AG08396 (cell line): ENCODE measurements at regions not wholly inside any gene's neighbourhood (a gene's known extent, or its start where the extent isn't known, plus 50 kb on each side); places are given as distances from the start of the nearest gene placed in this dataset.
"Not testable (repeated sequence)": the region's sequence is repeated elsewhere in the genome, so short reads cannot be mapped to it uniquely, and the experiment has no call there.

ENCODE experiments used
- DNase-seq: peaks from one replicate; pipeline ENCODE4 v3.0.0; 2012; ENCODE audit warnings: low spot score, mixed read lengths

DNA sequence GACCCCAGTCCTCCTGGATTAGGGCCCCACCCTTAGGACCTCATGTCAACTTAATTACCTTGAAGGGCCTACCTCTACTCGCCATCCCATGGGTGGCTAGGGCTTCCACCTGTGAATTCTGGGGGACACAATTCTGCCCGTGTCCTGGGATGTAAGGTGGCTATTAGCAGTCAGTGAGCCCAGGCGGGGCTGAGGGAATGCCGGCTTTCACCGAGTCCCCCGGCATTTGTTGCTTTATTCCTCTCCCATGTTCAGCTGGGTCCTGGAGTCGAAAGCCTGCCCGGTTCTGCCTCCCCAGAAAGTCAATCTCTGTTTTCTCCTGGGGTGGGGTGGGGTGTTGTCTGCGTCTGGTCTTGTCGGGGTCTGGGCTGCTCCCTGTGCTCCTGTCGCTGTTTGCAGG lies 125.6 kb downstream of the GLRX3 start:
- DNase-seq = no peak

DNA sequence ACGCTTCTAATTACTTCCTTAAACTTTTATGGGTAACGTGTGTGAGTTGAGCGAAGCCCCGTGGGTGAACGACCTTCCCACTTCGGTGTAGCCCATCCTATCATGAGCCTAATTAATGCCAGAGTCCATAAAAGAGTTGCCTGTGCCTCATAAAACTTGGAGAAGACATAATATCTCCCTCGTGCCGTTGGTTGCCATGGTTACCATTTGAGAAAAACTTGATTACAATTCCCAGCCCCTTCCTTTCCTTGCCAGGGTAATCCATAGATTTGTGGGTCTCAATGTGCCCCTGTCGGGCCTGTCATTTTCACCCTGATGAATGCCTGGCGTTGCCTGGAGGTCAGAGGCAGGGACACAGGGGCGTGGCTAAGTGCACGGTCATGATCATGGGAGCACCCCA lies 127.1 kb downstream of the GLRX3 start:
- DNase-seq = no peak

DNA sequence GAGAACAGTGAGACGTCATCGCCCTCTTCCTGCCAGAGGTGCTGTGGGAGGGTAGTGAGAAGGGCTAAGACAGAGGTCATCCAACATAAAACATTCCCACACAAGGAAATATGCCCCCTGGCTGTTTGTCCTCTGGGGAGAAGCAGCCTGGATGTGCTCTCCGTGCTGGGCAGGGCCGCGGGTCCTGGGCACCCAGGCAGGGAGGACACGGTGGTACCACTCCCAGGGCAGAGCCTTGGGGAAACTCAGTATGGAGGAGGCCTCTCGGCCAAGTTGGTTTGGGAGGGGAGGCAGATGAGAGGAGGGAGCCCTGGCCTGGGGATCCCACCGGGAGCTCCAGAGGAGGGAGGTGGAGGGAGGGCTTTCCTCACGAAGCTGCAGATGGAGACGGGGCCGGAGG lies 129.4 kb downstream of the GLRX3 start:
- no peak for DNase-seq

DNA sequence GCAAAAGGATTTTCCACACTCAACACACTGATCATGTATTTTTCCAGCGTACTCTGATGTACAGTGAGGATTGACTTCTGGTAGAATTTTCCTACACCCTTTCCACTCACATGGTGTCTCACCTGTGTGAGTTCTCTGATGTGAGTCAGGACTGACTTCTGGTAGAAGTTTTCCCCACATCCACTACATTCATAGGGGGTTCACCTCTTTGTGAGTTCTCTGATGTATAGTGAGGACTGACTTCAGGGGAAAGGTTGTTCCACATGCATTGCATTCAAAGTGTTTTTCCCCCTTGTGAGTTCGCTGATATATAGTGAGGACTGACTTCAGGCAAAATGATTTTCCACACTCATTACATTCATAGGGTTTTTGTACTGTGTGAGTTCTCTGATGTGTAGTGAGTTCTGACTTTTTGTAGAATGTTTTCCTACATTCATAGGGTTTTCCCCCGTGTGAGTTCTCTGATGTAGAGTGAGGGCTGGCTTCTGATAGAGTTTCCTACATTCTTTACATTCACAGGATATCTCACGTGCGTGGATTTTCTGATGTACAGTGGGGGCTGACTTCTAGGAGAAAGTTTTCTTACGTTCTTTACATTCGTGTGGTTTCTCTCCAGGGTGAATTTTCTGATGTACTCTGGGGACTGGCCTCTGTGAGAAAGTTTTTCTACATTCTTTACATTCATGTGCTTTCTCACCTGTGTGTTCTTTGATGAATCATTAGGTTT lies 146.5 kb downstream of the GLRX3 start:
- no peak for DNase-seq

DNA sequence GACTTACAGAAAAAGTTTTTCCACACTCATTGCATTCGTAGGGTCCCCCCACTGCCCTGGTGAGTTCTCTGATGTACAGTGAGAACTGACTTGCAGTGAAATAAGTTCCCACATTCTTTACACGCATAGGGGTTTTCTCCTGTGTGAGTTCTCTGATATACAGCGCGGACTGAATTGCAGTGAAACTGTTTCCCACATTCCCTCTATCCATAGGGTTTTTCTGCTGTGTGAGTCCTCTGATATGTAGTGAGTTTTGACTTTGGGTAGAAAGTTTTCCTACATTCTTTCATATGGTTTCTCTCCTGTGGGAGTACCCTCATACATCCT lies 147.0 kb downstream of the GLRX3 start:
- no peak for DNase-seq

DNA sequence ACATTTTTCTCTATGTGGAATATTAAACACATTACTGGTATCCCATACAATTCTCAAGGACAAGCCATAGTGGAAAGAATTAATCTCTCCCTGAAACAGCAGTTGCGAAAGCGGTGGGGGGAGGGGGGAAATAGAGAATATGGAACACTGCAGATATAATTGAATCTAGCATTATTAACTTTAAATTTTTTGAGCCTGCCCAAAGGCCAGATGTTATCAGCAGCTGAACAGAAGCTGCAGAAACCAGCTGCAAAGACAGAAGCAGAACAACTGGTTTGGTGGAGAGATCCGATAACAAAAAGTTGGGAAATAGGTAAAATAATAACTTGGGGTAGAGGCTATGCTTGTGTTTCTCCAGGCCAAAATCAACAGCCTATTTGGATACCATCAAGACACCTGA lies 159.6 kb downstream of the GLRX3 start:
- DNase-seq = not testable (repeated sequence)

DNA sequence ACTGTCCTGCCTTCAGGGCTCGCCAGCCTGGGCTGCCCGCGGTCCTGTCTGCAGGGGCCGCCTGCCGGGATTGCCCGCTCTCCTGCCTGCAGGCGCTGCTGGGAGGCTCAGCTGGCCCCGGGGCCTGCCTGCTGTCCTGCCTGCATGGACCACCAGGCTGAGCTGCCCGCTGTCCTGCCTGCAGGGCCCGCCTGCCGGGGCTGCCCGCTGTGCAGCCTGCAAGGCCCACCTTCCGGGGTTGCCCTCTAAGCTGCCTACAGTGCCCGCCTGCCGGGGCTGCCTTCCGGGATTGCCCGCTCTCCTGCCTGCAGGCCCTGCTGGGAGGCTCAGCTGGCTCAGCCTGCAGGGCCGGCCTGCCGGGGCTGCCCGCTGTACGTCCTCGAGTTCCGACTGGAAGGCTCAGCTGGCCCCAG lies 164.4 kb downstream of the GLRX3 start:
- no peak for DNase-seq

DNA sequence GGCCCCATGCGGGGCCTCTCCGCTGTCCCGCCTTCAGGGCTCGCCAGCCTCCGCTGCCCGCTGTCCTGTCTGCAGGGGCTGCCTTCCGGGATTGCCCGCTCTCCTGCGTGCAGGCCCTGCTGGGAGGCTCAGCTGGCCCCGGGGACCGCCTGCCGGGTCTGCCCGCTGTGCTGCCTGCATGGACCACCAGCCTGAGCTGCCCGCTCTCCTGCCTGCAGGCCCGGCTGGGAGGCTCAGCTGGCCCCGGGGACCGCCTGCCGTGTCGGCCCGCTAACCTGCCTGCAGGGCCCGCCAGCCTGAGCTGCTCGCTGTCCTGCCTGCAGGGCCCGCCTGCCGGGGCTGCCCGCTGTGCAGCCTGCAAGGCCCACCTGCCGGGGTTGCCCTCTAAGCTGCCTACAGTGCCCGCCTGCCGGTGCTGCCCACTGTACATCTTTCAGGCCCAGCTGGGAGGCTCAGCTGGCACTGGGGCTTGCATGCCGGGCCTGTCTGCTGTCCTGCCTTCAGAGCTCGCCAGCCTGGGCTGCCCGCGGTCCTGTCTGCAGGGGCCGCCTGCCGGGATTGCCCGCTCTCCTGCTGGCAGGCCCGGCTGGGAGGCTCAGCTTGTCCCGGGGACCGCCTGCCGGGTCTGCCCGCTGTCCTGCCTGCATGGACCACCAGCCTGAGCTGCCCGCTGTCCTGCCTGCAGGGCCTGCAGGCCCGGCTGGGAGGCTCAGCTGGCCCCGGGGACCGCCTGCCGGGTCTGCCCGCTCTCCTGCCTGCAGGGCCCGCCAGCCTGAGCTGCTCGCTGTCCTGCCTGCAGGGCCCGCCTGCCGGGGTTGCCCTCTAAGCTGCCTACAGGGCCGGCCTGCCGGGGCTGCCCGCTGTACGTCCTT lies 165.1 kb downstream of the GLRX3 start:
- DNase-seq = no peak

DNA sequence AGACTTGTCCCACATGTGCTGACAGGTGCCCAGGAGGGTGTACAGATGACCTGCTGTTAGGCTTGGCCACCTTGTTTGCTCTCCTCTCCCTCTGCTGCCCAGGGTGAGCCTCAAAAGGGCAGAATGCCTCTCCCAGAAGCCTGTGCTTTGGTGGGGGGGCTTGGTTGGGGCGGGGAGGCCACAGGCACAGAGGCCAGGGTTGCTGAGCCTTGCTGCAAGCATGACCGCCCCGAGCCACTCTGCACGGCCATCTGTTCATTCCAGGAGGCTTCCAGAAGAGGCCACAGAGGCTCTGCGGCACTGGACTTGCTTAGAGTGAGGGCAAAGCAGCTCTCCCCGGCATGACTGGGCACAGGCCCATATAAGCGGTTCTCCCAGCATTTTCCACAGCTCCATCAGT lies 190.8 kb downstream of the GLRX3 start:
- DNase-seq = no peak

DNA sequence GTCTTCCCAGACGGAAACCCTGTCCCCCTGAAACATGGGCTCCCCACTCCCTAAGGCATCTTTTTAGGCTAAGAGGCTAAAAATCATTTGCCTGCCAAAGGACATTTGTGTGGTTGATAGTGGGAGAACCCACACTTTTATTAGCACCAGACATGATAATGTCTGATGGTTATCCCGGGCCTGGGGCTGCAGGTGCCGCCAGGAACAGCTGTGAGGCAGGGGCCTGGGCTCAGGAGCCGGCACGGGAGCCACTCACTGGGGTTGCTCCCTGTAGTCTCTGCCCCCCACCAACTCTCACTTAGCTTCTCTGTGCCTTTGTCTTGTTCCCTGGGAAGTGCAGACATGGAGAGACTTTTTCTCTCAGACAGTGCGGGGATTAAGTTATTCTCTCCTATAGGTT lies 193.6 kb downstream of the GLRX3 start:
- DNase-seq = no peak

DNA sequence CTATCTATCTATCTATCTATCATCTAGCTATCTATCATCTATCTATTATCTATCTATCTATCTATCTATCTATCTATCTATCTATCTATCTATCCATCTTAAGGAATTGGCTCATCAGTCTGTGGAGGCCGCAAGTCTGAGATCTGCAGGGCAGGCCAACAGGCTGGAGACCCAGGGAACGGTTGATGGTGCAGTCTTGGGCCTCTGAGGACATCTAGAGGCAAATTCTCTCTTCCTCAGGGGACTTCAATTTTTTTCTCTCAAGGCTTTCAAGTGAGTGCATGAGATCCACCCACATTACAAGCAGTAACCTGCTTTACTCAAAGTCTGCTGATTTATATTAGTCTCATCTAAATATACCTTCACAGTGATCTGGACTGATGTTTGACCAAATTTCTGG lies 197.0 kb downstream of the GLRX3 start:
- DNase-seq = no peak

DNA sequence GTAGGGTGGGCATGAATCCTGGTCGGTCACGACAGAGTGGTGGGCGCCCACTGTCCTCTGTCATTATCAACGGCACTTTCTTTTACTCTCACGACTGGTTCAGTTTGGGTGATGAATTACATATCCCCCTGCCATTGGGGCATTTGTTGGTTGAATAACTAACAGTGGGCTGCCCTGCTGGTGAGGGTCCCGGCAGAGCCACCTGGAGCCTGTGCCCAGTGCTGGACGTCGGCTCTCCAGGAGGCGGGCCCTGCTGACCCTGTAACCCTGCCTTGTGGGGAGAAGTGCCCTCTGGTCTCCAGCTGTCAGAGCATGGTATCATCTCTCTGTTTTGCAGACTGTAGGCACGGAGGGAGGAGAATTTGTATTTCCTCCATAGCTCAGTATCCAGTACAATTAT lies 199.1 kb downstream of the GLRX3 start:
- no peak for DNase-seq

DNA sequence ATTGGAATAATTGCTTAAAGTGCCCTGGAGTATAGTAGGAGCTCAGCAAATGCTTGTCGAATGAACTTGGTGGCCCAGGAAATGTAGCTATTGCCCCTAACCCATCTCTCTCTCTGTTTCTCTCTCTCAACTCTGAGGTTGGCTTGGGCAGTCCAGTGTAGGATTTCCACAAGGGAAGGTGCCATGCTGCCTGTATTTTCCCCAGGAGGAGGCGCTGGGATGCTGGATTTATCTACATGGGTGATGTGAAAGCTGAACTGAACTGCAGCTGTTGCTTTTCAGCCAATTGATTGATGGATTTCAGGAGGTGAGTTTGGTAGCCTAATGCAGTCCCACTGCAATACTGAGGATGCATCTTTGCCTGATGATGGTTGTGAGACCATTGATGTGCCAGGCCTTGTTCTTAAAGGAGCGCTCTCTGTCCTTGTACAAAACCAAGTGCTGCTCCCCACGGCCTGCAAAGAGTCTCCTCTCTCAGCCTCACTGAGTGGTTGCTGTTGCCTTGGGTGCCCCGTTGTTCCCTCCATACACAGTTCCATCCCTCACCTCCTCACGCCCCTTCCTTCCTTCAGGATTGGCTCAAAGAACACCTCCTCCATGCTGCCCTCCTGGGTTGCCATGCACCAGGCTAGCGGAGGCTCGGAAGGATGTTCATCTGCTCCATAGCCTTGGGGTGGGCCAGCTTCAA lies 200.6 kb downstream of the GLRX3 start:
- no peak for DNase-seq

DNA sequence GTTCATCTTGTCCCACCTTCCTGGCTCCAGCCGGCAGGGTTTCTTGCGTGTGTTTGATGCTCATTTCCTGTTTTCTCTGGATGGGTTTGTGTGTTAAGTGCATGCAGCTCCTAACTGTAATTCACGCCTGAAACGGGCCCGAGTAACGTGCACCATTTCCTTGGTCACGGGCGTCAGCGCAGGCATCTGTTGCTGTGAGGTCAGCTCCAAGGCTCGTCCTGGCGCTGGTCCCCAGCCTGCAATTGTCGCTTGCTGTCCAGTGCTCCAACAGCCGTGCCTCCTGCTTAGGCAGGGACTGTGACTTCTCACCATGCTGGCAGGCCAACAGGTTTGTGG lies 201.1 kb downstream of the GLRX3 start:
- DNase-seq = no peak

DNA sequence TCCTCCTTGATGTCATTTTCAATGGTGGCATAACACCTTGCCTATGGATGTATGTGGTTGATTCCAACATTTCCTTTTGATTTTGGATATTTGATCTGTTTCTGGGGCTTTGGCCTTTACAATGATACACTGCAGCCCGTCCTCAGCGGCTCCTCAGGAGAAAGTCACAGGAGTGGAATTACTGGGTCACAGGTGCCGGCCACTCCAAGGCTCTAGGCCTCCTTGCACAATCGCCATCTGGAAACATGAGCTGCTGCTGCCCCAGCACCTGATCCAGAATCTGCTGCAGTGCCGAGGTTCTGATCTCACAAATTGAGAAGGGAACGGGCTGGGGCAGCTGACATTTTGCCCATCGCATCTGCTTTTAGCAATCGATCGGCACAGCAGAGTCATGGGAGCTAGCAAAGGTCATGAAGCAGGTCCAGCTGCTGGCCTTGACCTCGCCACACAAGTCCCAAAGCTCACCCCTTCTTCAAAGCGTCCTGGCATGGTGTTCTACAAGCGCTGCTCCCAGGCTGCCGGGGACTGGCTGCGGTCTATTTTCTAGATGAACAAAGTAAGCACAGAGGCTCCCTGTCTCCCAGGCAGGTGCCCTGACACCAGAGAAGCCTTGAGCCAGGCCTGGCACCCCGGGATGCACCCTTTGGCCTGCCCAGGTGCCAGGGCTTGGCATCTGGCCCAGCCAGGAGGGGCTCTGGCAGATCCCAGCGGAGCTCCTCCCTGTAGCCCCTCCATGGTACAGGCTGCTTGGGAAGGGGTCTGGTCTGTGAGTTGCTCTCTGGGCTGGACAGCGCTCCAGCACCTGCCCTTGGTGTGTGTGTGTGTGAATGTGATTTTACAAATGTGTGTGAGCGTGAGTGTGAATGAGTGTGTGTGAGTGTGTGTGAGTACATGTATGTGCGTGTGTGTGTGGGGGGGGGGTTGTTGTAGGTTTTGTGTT lies 201.8 kb downstream of the GLRX3 start:
- DNase-seq = no peak

DNA sequence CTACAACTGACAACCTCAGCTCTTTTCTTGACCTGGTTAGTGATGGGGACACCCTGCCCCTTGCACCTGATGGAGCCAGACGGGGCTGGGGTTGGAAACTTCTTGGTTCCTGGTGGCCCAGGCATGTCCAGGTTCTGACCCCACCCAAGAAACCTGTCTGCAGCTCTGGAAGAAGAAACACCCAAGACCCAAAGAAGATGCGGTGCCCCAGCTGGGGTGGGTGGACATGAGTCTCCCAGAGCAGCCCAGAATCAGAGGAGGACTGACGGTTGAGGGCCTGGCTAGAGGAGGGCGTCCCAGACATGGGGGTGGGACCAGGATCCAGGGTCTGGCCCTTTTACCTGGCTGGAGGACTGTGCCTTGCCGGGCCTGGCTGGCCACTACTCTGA lies 202.4 kb downstream of the GLRX3 start:
- no peak for DNase-seq

DNA sequence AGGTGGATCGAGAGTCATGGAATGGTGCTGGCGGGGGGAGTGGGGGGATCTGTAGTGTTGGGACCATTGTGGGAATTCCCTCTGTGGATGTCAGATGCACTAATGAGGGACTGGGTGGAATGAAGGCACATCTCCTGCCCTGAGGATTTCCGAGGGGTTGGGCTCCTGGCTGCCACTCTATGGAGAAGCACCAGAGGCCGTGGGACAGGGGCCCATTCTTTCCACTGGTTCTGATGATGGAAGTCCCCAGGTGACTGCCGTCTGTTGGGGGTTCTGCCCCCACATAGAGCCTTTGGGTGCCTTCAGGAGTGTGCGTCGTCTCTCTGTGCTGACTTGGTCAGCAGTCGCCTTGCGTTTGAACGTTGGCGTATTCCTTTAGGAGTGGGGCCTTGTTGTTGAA lies 202.9 kb downstream of the GLRX3 start:
- no peak for DNase-seq

DNA sequence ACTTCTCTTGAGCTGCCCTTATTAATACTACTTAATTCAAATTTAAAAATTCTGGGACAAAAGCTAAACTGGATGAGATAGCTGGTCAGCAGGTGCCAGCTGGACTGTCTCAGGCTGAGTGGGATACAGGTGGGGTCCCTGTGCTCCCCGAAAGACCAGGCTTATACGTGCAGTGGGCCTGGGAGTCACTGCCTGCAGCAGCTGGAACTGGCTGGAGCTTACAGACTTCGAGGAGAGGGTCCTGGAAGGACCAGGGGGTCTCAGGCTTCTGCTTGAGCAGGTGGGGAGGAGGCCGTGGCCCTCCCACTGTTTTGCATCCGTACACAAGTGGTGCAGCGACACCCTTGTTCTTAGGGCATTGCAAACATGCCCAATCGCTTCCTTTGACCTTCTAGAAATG lies 203.7 kb downstream of the GLRX3 start:
- no peak for DNase-seq

DNA sequence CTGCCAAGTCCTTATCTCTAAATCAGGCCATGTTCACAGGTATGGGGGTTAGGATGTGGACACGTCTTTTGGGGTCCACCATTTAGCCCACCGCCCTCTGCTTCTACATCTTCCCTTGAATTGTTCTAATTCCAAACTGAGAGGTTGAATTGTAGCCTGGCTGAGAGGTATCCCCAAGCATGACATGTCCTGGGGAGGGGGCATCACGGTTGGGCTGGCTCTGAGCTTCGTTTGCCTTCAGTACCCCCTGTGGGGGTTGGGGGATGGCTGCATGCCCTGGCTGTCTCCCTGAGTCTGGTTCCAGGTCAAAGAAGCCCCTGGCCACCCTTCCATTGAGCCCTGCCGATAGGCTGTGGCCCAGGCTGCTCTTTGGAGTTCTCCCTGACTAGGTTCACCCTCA lies 204.6 kb downstream of the GLRX3 start:
- DNase-seq = no peak

DNA sequence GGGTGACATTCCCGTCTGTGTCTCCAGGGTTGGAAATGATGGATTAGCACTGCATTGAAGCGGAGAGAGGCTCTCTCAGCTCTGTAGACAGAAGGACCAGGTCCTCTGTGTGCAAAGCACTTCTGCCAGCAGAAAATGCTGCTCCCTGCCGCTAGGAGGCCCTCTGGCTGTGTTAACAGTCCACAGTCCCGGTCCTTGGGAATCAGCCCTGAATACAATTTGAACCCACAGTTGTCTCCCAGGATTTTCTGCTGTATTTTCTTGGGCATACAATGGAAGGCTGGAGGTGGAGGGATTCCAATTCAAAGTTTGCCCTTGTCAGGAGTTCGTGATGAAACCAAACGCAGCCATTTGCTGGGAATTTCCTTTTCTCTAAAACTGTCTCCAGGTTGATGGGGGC lies 205.2 kb downstream of the GLRX3 start:
- DNase-seq = no peak

DNA sequence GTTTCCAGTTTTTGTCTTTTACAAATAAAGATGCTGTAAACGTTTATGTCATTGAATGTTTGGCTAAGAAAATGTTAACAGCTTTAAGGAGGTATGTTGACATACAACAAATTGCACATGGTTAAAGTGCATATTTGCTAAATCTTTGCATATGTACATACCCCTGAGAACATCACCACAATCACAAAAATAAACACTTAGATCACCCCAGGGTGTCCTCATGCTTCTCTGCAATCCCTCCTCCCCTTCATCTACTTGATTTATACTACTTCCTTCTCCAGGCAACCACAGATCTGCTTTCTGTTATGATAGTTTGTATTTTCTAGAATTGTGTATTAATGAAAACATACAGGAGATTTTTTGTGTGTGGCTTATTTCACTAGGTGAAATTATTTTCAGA lies 209.5 kb downstream of the GLRX3 start:
- no peak for DNase-seq

DNA sequence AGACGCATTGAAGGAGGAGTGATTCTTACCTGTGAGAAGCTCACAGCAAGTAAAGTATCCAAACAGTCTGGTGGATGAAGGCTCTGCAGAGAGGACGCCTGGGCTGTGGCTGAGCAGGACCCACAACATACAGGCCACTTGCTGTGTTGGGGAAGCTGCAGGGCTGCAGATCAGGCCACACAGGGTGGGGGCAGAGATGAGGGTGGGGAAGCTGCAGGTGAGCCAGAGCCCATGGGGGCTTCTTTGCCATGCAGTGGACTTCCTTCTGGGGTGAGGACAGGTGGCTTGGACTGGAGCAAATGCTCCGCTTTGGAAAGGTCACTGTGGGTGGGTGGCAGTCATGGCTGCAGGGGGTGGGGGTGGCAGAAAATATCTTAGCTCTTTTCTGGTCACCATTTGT lies 214.8 kb downstream of the GLRX3 start:
- DNase-seq = no peak
